ENCODE measurements at regions not wholly inside any gene's neighbourhood (a gene's known extent, or its start where the extent isn't known, plus 50 kb on each side); places are given as distances from the start of the nearest gene placed in this dataset.

GRCh38 chr12:11578461-11578993 lies 70.9 kb upstream of the ETV6 start:
- WGBS, 4 donors, result 89 to 97% (median 94%) methylated on average over 3 of the region's 3 CpGs
- H3K4me1 ChIP-seq, result peaks cover 0 to 16% (median 0%) of the 10 kb centered on the region in 12 donors

GRCh38 chr12:11580125-11580751 lies 69.2 kb upstream of the ETV6 start:
- Histone ChIP-seq H3K9me3 (no peaks in the 10 kb centered on the region), H3K27ac (peak overlapping the region in 2 of 12 donors; percentile 12 to 16), H3K4me1 (peaks cover 0 to 25% (median 0%) of the 10 kb centered on the region in 12 donors), H3K36me3 (no peaks in the 10 kb centered on the region), H3K27me3 (no peaks in the 10 kb centered on the region), H3K4me3 (no peak overlapping the region)
- TF ChIP-seq POLR2A (IDR thresholded peaks at IDR 0.05), result no peak
- TF ChIP-seq CTCF (IDR thresholded peaks at IDR 0.05), result no peak
- ATAC-seq (peak in 3 of 4 donors; percentile 34 to 63 (median 61)), DNase-seq (peak in 1 of 5 donors; percentile 15)
- 65 to 78% (median 71%) methylated on average over 2 of the region's 2 CpGs for WGBS, 4 donors
- intact Hi-C loops (cut with DNase I), result loop anchor here in 8 of 10 donors (2.0 to 10.0 kb wide), 9 partner anchors 65 to 755 kb away; partner anchors contain the start of gene ETV6 (in 2 of the 8)

More at GRCh38 chr12:11578461-11578993, 70.9 kb upstream of the ETV6 start:
- Histone ChIP-seq H3K36me3 (no peaks in the 10 kb centered on the region), H3K9me3 (peaks cover 0 to 8% (median 0%) of the 10 kb centered on the region in 12 donors), H3K27ac (no peak overlapping the region), H3K27me3 (no peaks in the 10 kb centered on the region), H3K4me3 (no peak overlapping the region)
- intact Hi-C loops (cut with DNase I), result loop anchor here in 1 of 10 donors (10.0 kb wide), 1 partner anchor 46 kb away; no protein-coding TSS in a partner anchor
- no peak for DNase-seq
- no peak for TF ChIP-seq POLR2A (IDR thresholded peaks at IDR 0.05)
- TF ChIP-seq CTCF (IDR thresholded peaks at IDR 0.05), result no peak
- no peak for ATAC-seq

- no peak overlapping the region for H3K27ac ChIP-seq
- no peaks in the 10 kb centered on the region for H3K27me3 ChIP-seq
- TF ChIP-seq POLR2A (IDR thresholded peaks at IDR 0.05) (no peak), CTCF (IDR thresholded peaks at IDR 0.05) (peak; percentile 49 to 81 (median 72))
- peaks cover 0 to 25% (median 0%) of the 10 kb centered on the region in 12 donors for H3K4me1 ChIP-seq
- intact Hi-C loops (cut with DNase I), result loop anchor here (1.0 to 10.0 kb wide), 10 partner anchors 64 to 754 kb away; partner anchors contain the start of gene ETV6 (in 2 of the 10)
- no peaks in the 10 kb centered on the region for H3K9me3 ChIP-seq
- DNase-seq, result peak in 4 of 5 donors; percentile 44 to 63 (median 57)
- no peaks in the 10 kb centered on the region for H3K36me3 ChIP-seq
- peak in 1 of 4 donors; percentile 31 for ATAC-seq
- 2 to 10% (median 5%) methylated on average over 2 of the region's 2 CpGs for WGBS, 4 donors
- H3K4me3 ChIP-seq, result no peak overlapping the region
These were observed 68.2 kb upstream of the ETV6 start for GRCh38 chr12:11581179-11581755.
